ENCODE measurements at regions not wholly inside any gene's neighbourhood (a gene's known extent, or its start where the extent isn't known, plus 50 kb on each side); places are given as distances from the start of the nearest gene placed in this dataset.

- TF ChIP-seq EGR1 (IDR thresholded peaks at IDR 0.05; ENCODE audit: low read depth in 2 of 2) = no peak
- no peak for TF ChIP-seq GABPA (IDR thresholded peaks at IDR 0.05 in 1 of 2, conservative IDR thresholded peaks at IDR 0.05 in 1 of 2)
- no peak for TF ChIP-seq SP1 (IDR thresholded peaks at IDR 0.05)
- TF ChIP-seq TAF1 (conservative IDR thresholded peaks at IDR 0.05) = no peak
- TF ChIP-seq ATF3 (IDR thresholded peaks at IDR 0.05) = no peak
- no peak for TF ChIP-seq YY1 (IDR thresholded peaks at IDR 0.05)
- TF ChIP-seq JUND (IDR thresholded peaks at IDR 0.05) = no peak
- TF ChIP-seq ZBTB33 (IDR thresholded peaks at IDR 0.05) = no peak
- no peak for TF ChIP-seq RXRA (IDR thresholded peaks at IDR 0.05)
- TF ChIP-seq CTCF (IDR thresholded peaks at IDR 0.05; ENCODE audit: low read depth, low read length, missing input control) = no peak
- TF ChIP-seq MAX (IDR thresholded peaks at IDR 0.05) = no peak
- TF ChIP-seq HNF4G (IDR thresholded peaks at IDR 0.05) = no peak
- no peaks in the 10 kb centered on the region for H3K9me3 ChIP-seq (ENCODE audit: control insufficient read depth in 4 of 4, low read length in 3 of 4)
- no peak overlapping the region for H3K4me3 ChIP-seq (ENCODE audit: low read depth in 1 of 3, low read length in 3 of 3)
- H3K27ac ChIP-seq (ENCODE audit: low read depth in 1 of 2, low read length in 2 of 2) = peak overlapping the region in 1 of 2 donors; percentile 34
- DNase-seq (ENCODE audit: low spot score) = no peak
- H3K36me3 ChIP-seq (ENCODE audit: control insufficient read depth in 4 of 4, insufficient read depth in 3 of 4, low read depth in 1 of 4, low read length in 3 of 4) = no peaks in the 10 kb centered on the region
- no peak overlapping the region for H3K9ac ChIP-seq (ENCODE audit: low read depth in 1 of 2, low read length in 2 of 2)
- 48% methylated on average over 2 of the region's 2 CpGs for WGBS
- peaks cover 11 to 37% (median 30%) of the 10 kb centered on the region in 4 donors for H3K4me1 ChIP-seq (ENCODE audit: control insufficient read depth in 4 of 4, insufficient read depth in 4 of 4, low read length in 3 of 4)
- H3K27me3 ChIP-seq (ENCODE audit: control insufficient read depth in 4 of 4, insufficient read depth in 4 of 4, low read length in 3 of 4) = no peaks in the 10 kb centered on the region
Measured at GRCh38 chr3:177822681-177823096, 625.4 kb upstream of the TBL1XR1 start.

GRCh38 chr3:177823701-177824189 is 626.5 kb upstream of the TBL1XR1 start:
- Histone ChIP-seq H3K36me3 (ENCODE audit: control insufficient read depth in 4 of 4, insufficient read depth in 3 of 4, low read depth in 1 of 4, low read length in 3 of 4) (no peaks in the 10 kb centered on the region), H3K27ac (ENCODE audit: low read depth in 1 of 2, low read length in 2 of 2) (peak overlapping the region; percentile 94), H3K27me3 (ENCODE audit: control insufficient read depth in 4 of 4, insufficient read depth in 4 of 4, low read length in 3 of 4) (no peaks in the 10 kb centered on the region), H3K4me3 (ENCODE audit: low read depth in 1 of 3, low read length in 3 of 3) (no peak overlapping the region), H3K9me3 (ENCODE audit: control insufficient read depth in 4 of 4, low read length in 3 of 4) (no peaks in the 10 kb centered on the region), H3K4me1 (ENCODE audit: control insufficient read depth in 4 of 4, insufficient read depth in 4 of 4, low read length in 3 of 4) (peaks cover 11 to 37% (median 30%) of the 10 kb centered on the region in 4 donors), H3K9ac (ENCODE audit: low read depth in 1 of 2, low read length in 2 of 2) (peak overlapping the region; percentile 21 to 41)
- TF ChIP-seq JUND (IDR thresholded peaks at IDR 0.05) (no peak), FOXA2 (IDR thresholded peaks at IDR 0.05) (no peak), REST (IDR thresholded peaks at IDR 0.05) (no peak), MAX (IDR thresholded peaks at IDR 0.05) (no peak), EGR1 (IDR thresholded peaks at IDR 0.05; ENCODE audit: low read depth in 2 of 2) (no peak), ZBTB33 (IDR thresholded peaks at IDR 0.05) (no peak), FOXA1 (IDR thresholded peaks at IDR 0.05) (no peak), RAD21 (IDR thresholded peaks at IDR 0.05) (no peak), TAF1 (conservative IDR thresholded peaks at IDR 0.05) (no peak), YY1 (IDR thresholded peaks at IDR 0.05) (no peak), CTCF (IDR thresholded peaks at IDR 0.05; ENCODE audit: low read depth, low read length, missing input control) (no peak), HNF4A (conservative IDR thresholded peaks at IDR 0.05) (no peak), SP1 (IDR thresholded peaks at IDR 0.05) (no peak), ATF3 (IDR thresholded peaks at IDR 0.05) (no peak), HNF4G (IDR thresholded peaks at IDR 0.05) (no peak), GABPA (IDR thresholded peaks at IDR 0.05 in 1 of 2, conservative IDR thresholded peaks at IDR 0.05 in 1 of 2) (no peak), NR2F2 (IDR thresholded peaks at IDR 0.05) (no peak)
- WGBS = 84% methylated on average over 9 of the region's 9 CpGs
- no peak for DNase-seq (ENCODE audit: low spot score)
